GM12878 (cell line): ENCODE measurements at regions not wholly inside any gene's neighbourhood (a gene's known extent, or its start where the extent isn't known, plus 50 kb on each side); places are given as distances from the start of the nearest gene placed in this dataset.

Experiments used
- CTCF ChIP-seq, 3 experiments: IDR thresholded peaks in 2 of 3; conservative IDR thresholded peaks in 1 of 3; 2 replicates each; pipeline ENCODE4 v1.5.1; 2011; ENCODE audit warnings: low read depth in 3 of 3, low read length in 3 of 3, mild to moderate bottlenecking in 3 of 3, control low read depth in 2 of 3, moderate library complexity in 2 of 3, inconsistent platforms in 1 of 3, mixed read lengths in 1 of 3; ENCODE audit not compliant: control insufficient read depth in 2 of 3, insufficient read depth in 1 of 3; ENCODE audit errors: extremely low read depth in 1 of 3
- MAX ChIP-seq: IDR thresholded peaks from 2 replicates; pipeline ENCODE4 v1.6.1; 2012; ENCODE audit warnings: low read depth, low read length, improper control_type of control experiment
- NFYA ChIP-seq: IDR thresholded peaks from 2 replicates; pipeline ENCODE4 v1.6.1; 2011; ENCODE audit warnings: low read depth, mild to moderate bottlenecking, low read length, improper control_type of control experiment, borderline replicate concordance
- POLR2AphosphoS5 ChIP-seq: IDR thresholded peaks from 2 replicates; pipeline ENCODE4 v1.6.1; 2011; ENCODE audit warnings: mild to moderate bottlenecking, low read length, inconsistent platforms
- SMC3 ChIP-seq: IDR thresholded peaks from 2 replicates; pipeline ENCODE4 v1.6.1; 2011; ENCODE audit warnings: low read length, improper control_type of control experiment, borderline replicate concordance
- SP1 ChIP-seq: IDR thresholded peaks from one replicate; pipeline ENCODE4 v1.6.1; 2011; ENCODE audit warnings: low read depth, low read length
- SPI1 ChIP-seq: IDR thresholded peaks from 2 replicates; pipeline ENCODE4 v1.6.1; 2011; ENCODE audit warnings: low read depth, mild to moderate bottlenecking, low read length, moderate library complexity, borderline replicate concordance; ENCODE audit not compliant: insufficient read depth
- ZNF207 ChIP-seq: fragments of 450-650 bp; IDR thresholded peaks from 2 replicates; pipeline ENCODE4 v1.6.1; 2014; ENCODE audit warnings: antibody characterized with exemption, mild to moderate bottlenecking, borderline replicate concordance
- TF ChIP-seq, protein P1 (sequence below): IDR thresholded peaks from 2 replicates; pipeline ENCODE4 v1.6.1; 2012; ENCODE audit warnings: mild to moderate bottlenecking, low read depth, low read length

- TF ChIP-seq SP1 (no peak), SPI1 (no peak), CTCF (IDR thresholded peaks at IDR 0.05 in 2 of 3, conservative IDR thresholded peaks at IDR 0.05 in 1 of 3; ENCODE audit: control insufficient read depth in 2 of 3, extremely low read depth in 1 of 3, insufficient read depth in 1 of 3, low read depth in 3 of 3, low read length in 3 of 3) (no peak), SMC3 (no peak), NFYA (no peak), MAX (no peak), POLR2AphosphoS5 (no peak), ZNF207 (no peak)
- TF ChIP-seq, protein P1, sequence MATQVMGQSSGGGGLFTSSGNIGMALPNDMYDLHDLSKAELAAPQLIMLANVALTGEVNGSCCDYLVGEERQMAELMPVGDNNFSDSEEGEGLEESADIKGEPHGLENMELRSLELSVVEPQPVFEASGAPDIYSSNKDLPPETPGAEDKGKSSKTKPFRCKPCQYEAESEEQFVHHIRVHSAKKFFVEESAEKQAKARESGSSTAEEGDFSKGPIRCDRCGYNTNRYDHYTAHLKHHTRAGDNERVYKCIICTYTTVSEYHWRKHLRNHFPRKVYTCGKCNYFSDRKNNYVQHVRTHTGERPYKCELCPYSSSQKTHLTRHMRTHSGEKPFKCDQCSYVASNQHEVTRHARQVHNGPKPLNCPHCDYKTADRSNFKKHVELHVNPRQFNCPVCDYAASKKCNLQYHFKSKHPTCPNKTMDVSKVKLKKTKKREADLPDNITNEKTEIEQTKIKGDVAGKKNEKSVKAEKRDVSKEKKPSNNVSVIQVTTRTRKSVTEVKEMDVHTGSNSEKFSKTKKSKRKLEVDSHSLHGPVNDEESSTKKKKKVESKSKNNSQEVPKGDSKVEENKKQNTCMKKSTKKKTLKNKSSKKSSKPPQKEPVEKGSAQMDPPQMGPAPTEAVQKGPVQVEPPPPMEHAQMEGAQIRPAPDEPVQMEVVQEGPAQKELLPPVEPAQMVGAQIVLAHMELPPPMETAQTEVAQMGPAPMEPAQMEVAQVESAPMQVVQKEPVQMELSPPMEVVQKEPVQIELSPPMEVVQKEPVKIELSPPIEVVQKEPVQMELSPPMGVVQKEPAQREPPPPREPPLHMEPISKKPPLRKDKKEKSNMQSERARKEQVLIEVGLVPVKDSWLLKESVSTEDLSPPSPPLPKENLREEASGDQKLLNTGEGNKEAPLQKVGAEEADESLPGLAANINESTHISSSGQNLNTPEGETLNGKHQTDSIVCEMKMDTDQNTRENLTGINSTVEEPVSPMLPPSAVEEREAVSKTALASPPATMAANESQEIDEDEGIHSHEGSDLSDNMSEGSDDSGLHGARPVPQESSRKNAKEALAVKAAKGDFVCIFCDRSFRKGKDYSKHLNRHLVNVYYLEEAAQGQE, result no peak
These were observed 293.9 kb downstream of the RAB28 start for GRCh38 chr4:13190093-13190721.
